ENCODE measurements at regions not wholly inside any gene's neighbourhood (a gene's known extent, or its start where the extent isn't known, plus 50 kb on each side); places are given as distances from the start of the nearest gene placed in this dataset.

DNA sequence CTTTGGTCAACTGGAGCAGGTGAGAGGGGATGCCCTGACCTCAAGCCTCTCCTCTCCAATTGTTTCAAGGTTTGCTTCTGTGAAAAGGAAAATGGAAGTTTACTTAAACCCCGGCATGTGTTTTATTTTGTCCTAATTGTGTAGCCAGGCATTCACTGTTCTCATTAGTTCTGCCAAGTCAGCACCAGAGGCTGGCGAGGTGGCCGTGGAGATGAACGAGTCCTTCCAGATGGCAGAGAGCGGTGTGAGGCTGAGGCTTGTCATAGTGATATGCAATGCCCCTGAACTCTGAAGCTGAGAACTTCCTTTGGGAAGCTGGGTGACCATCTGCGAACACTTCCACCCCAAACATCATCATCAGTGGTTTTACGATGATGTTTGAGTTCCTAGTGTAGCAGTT, 199.6 kb downstream of the TJP1 start:
- Histone ChIP-seq H3K36me3 (ENCODE audit: insufficient read depth) (no peaks in the 10 kb centered on the region), H3K4me1 (ENCODE audit: insufficient read depth) (no peaks in the 10 kb centered on the region), H3K4me3 (ENCODE audit: low read depth, low read length) (no peak overlapping the region), H3K27ac (ENCODE audit: low read depth) (no peak overlapping the region)
- DNase-seq (ENCODE audit: extremely low spot score) = no peak
- WGBS = 72% methylated on average over 7 of the region's 7 CpGs

DNA sequence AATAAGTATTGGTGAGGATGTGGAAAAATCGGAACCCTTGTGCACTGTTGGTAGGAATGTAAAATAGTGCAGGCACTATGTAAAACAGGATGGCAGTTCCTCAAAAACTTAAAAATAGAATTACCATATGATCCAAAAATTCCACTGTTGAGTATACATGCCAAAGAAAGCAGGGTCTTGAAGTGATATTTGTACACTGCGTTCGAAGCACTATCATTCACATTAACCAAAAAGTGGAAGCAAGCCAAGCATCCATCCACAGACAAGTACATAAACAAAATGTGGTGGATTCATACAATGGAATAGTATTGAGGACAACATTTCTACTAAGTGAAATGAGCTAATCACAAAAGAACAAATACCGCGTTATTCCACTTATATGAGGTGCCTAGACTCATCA, 200.7 kb downstream of the TJP1 start:
- no peaks in the 10 kb centered on the region for H3K36me3 ChIP-seq (ENCODE audit: insufficient read depth)
- H3K4me3 ChIP-seq (ENCODE audit: low read depth, low read length) = no peak overlapping the region
- no peak overlapping the region for H3K27ac ChIP-seq (ENCODE audit: low read depth)
- no peak for DNase-seq (ENCODE audit: extremely low spot score)
- 66% methylated on average over 5 of the region's 5 CpGs for WGBS
- no peaks in the 10 kb centered on the region for H3K4me1 ChIP-seq (ENCODE audit: insufficient read depth)

- WGBS = 89% methylated on average over 2 of the region's 2 CpGs
- H3K36me3 ChIP-seq (ENCODE audit: insufficient read depth) = no peaks in the 10 kb centered on the region
- no peaks in the 10 kb centered on the region for H3K4me1 ChIP-seq (ENCODE audit: insufficient read depth)
- no peak overlapping the region for H3K27ac ChIP-seq (ENCODE audit: low read depth)
- no peak for DNase-seq (ENCODE audit: extremely low spot score)
- H3K4me3 ChIP-seq (ENCODE audit: low read depth, low read length) = no peak overlapping the region
Observed at GRCh38 chr15:29618586-29618985, 203.7 kb downstream of the TJP1 start.

DNA sequence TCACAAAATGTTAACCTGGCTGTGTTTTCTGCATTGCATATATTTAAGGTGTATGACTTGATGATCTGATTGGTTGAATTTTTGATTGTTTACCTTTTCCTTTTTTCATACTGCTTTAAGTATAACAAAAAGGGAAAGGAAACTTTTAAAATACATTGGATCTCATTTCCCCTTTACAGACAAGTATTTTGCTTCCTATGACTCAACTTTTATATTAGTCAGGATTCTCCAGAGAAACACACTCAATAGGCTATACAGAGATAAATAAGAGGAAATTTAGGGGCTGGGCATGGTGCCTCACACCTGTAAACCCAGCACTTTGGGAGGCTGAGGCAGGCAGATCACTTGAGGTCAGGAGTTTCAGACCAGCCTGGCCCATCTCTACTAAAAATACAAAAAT, 205.8 kb downstream of the TJP1 start:
- no peak overlapping the region for H3K4me3 ChIP-seq (ENCODE audit: low read depth, low read length)
- H3K27ac ChIP-seq (ENCODE audit: low read depth) = no peak overlapping the region
- H3K36me3 ChIP-seq (ENCODE audit: insufficient read depth) = no peaks in the 10 kb centered on the region
- no peaks in the 10 kb centered on the region for H3K4me1 ChIP-seq (ENCODE audit: insufficient read depth)
- no peak for DNase-seq (ENCODE audit: extremely low spot score)

- no peaks in the 10 kb centered on the region for H3K4me1 ChIP-seq (ENCODE audit: insufficient read depth)
- WGBS = 87% methylated on average over 4 of the region's 4 CpGs
- DNase-seq (ENCODE audit: extremely low spot score) = no peak
Observed at GRCh38 chr15:29615791-29616190, 206.5 kb downstream of the TJP1 start.

DNA sequence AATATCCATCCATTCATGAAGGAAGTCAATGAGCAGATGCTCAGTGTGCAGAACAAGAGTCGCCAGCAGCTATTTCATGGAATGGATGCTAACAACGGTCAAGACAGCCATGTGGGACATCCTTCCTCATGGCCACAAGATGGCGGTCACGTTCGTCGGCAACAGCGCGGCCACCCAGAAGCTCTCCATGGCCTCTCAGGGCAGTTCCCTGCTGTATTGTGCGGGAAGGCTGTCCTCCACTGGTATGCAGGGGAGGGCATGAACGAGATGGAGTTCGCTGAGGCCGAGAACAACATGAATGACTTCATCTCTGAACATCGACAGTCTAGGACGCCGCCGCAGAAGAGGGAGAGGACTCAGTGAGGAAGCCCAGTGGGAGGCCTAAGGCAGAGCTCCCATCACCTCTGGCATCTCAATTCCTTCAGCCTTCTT, 208.3 kb downstream of the TJP1 start:
- Histone ChIP-seq H3K36me3 (ENCODE audit: insufficient read depth) (no peaks in the 10 kb centered on the region), H3K4me3 (ENCODE audit: low read depth, low read length) (no peak overlapping the region), H3K4me1 (ENCODE audit: insufficient read depth) (no peaks in the 10 kb centered on the region), H3K27ac (ENCODE audit: low read depth) (no peak overlapping the region)
- 95% methylated on average over 16 of the region's 16 CpGs for WGBS
- no peak for DNase-seq (ENCODE audit: extremely low spot score)

More at GRCh38 chr15:29615791-29616190, 206.5 kb downstream of the TJP1 start:
- no peak overlapping the region for H3K27ac ChIP-seq (ENCODE audit: low read depth)
- no peaks in the 10 kb centered on the region for H3K36me3 ChIP-seq (ENCODE audit: insufficient read depth)
- H3K4me3 ChIP-seq (ENCODE audit: low read depth, low read length) = no peak overlapping the region

- WGBS = 27% methylated on average over 5 of the region's 5 CpGs
- no peaks in the 10 kb centered on the region for H3K36me3 ChIP-seq (ENCODE audit: insufficient read depth)
- no peaks in the 10 kb centered on the region for H3K4me1 ChIP-seq (ENCODE audit: insufficient read depth)
- no peak for DNase-seq (ENCODE audit: extremely low spot score)
- no peak overlapping the region for H3K4me3 ChIP-seq (ENCODE audit: low read depth, low read length)
- H3K27ac ChIP-seq (ENCODE audit: low read depth) = no peak overlapping the region
Observed at GRCh38 chr15:29612701-29613100, 209.6 kb downstream of the TJP1 start.

- no peak overlapping the region for H3K4me3 ChIP-seq (ENCODE audit: low read depth, low read length)
- no peak for DNase-seq (ENCODE audit: extremely low spot score)
- H3K4me1 ChIP-seq (ENCODE audit: insufficient read depth) = no peaks in the 10 kb centered on the region
- no peak overlapping the region for H3K27ac ChIP-seq (ENCODE audit: low read depth)
- no peaks in the 10 kb centered on the region for H3K36me3 ChIP-seq (ENCODE audit: insufficient read depth)
- 50% methylated on average over 6 of the region's 6 CpGs for WGBS
Observed at GRCh38 chr15:29612096-29612495, 210.2 kb downstream of the TJP1 start.

DNA sequence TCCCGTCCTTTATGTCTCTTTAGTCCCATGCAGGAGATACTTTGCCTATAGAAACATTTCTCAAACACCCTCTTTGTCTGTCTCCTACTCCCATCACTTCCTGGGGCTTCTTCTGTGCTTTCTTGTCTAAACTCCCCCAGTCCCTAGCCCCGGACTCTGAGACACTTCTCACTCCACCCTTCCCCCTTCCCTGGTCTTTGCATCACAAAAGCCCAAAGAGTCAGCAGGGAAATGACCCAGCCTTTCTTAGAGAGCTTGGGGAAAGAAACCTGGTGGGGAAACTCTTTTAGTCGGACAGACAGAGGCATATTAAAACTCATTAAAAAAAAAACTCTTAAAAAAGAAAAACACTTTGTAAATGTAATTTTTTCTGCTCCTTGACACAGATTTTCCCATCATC, 211.2 kb downstream of the TJP1 start:
- Histone ChIP-seq H3K27ac (ENCODE audit: low read depth) (no peak overlapping the region), H3K36me3 (ENCODE audit: insufficient read depth) (no peaks in the 10 kb centered on the region), H3K4me1 (ENCODE audit: insufficient read depth) (no peaks in the 10 kb centered on the region), H3K4me3 (ENCODE audit: low read depth, low read length) (no peak overlapping the region)
- WGBS = 57% methylated on average over 3 of the region's 3 CpGs
- no peak for DNase-seq (ENCODE audit: extremely low spot score)

- 91% methylated on average over 5 of the region's 5 CpGs for WGBS
- Histone ChIP-seq H3K4me1 (ENCODE audit: insufficient read depth) (no peaks in the 10 kb centered on the region), H3K4me3 (ENCODE audit: low read depth, low read length) (no peak overlapping the region), H3K27ac (ENCODE audit: low read depth) (no peak overlapping the region), H3K36me3 (ENCODE audit: insufficient read depth) (no peaks in the 10 kb centered on the region)
- DNase-seq (ENCODE audit: extremely low spot score) = no peak
Observed at GRCh38 chr15:29601811-29602210, 220.5 kb downstream of the TJP1 start.

DNA sequence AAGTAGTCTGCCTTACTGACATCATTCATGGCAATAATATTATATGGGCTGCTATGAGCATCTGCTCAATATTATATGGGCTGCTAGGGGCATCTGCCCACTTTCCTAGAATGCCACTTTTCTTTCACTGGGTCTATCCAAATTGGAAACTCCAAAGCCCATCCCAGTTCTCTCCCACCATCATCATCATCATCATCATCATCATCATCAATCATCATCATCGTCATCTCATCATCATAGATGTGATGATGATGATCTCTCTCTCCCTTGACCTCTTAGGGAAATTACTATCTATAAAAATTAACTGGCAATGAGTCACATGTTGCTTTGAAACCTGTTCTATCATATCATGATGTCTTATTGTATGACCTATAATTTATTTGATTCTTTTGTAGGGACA, 222.0 kb downstream of the TJP1 start:
- 82% methylated on average over 1 of the region's 1 CpG for WGBS
- H3K4me3 ChIP-seq (ENCODE audit: low read depth, low read length) = no peak overlapping the region
- H3K27ac ChIP-seq (ENCODE audit: low read depth) = no peak overlapping the region
- no peaks in the 10 kb centered on the region for H3K4me1 ChIP-seq (ENCODE audit: insufficient read depth)
- no peaks in the 10 kb centered on the region for H3K36me3 ChIP-seq (ENCODE audit: insufficient read depth)
- DNase-seq (ENCODE audit: extremely low spot score) = no peak

GRCh38 chr15:29596266-29596665, 226.0 kb downstream of the TJP1 start:
- Histone ChIP-seq H3K36me3 (ENCODE audit: insufficient read depth) (no peaks in the 10 kb centered on the region), H3K4me3 (ENCODE audit: low read depth, low read length) (no peak overlapping the region), H3K27ac (ENCODE audit: low read depth) (no peak overlapping the region), H3K4me1 (ENCODE audit: insufficient read depth) (no peaks in the 10 kb centered on the region)
- WGBS = 50% methylated on average over 3 of the region's 3 CpGs
- no peak for DNase-seq (ENCODE audit: extremely low spot score)

GRCh38 chr15:29593629-29594028, 228.6 kb downstream of the TJP1 start:
- Histone ChIP-seq H3K4me3 (ENCODE audit: low read depth, low read length) (no peak overlapping the region), H3K4me1 (ENCODE audit: insufficient read depth) (no peaks in the 10 kb centered on the region), H3K36me3 (ENCODE audit: insufficient read depth) (no peaks in the 10 kb centered on the region), H3K27ac (ENCODE audit: low read depth) (no peak overlapping the region)
- WGBS = 93% methylated on average over 1 of the region's 1 CpG
- DNase-seq (ENCODE audit: extremely low spot score) = no peak

- 76% methylated on average over 4 of the region's 4 CpGs for WGBS
- no peak overlapping the region for H3K27ac ChIP-seq (ENCODE audit: low read depth)
- H3K4me3 ChIP-seq (ENCODE audit: low read depth, low read length) = no peak overlapping the region
- no peak for DNase-seq (ENCODE audit: extremely low spot score)
- H3K4me1 ChIP-seq (ENCODE audit: insufficient read depth) = no peaks in the 10 kb centered on the region
- H3K36me3 ChIP-seq (ENCODE audit: insufficient read depth) = no peaks in the 10 kb centered on the region
Observed at GRCh38 chr15:29593111-29593510, 229.2 kb downstream of the TJP1 start.

GRCh38 chr15:29590701-29591100, 231.6 kb downstream of the TJP1 start:
- Histone ChIP-seq H3K4me3 (ENCODE audit: low read depth, low read length) (no peak overlapping the region), H3K27ac (ENCODE audit: low read depth) (no peak overlapping the region)
- no peak for DNase-seq (ENCODE audit: extremely low spot score)

More at GRCh38 chr15:29590701-29591100, 231.6 kb downstream of the TJP1 start:
- Histone ChIP-seq H3K4me1 (ENCODE audit: insufficient read depth) (no peaks in the 10 kb centered on the region), H3K36me3 (ENCODE audit: insufficient read depth) (no peaks in the 10 kb centered on the region)

Data from urinary bladder (tissue), 3 donors.